H9 (cell line): ENCODE measurements at regions not wholly inside any gene's neighbourhood (a gene's known extent, or its start where the extent isn't known, plus 50 kb on each side); places are given as distances from the start of the nearest gene placed in this dataset.

Source experiments
- DNase-seq: peaks from one replicate; pipeline ENCODE4 v3.0.0-alpha.2; 2017
- H2AFZ ChIP-seq: one replicate; pipeline ENCODE4 v1.6.1; 2013; ENCODE audit warnings: mild to moderate bottlenecking, low read length, control low read depth, moderate library complexity
- H2AK5ac ChIP-seq: 2 replicates; pipeline ENCODE4 v1.6.1; 2013; ENCODE audit warnings: low read length, control low read depth, mixed read lengths; ENCODE audit not compliant: insufficient read length
- H2BK120ac ChIP-seq: one replicate; pipeline ENCODE4 v1.6.1; 2013; ENCODE audit warnings: low read depth, mild to moderate bottlenecking, low read length, control low read depth, inconsistent platforms; ENCODE audit not compliant: poor library complexity, severe bottlenecking
- H2BK12ac ChIP-seq: 2 replicates; pipeline ENCODE4 v1.6.1; 2013; ENCODE audit warnings: low read length, control low read depth, mixed read lengths, low read depth; ENCODE audit not compliant: insufficient read length
- H2BK15ac ChIP-seq: 2 replicates; pipeline ENCODE4 v1.6.1; 2013; ENCODE audit warnings: low read depth, low read length, control low read depth
- H2BK20ac ChIP-seq: one replicate; pipeline ENCODE4 v1.6.1; 2013; ENCODE audit warnings: low read depth, mild to moderate bottlenecking, low read length, control low read depth, inconsistent platforms; ENCODE audit not compliant: poor library complexity, severe bottlenecking
- H2BK5ac ChIP-seq: 2 replicates; pipeline ENCODE4 v1.6.1; 2013; ENCODE audit warnings: low read length, control low read depth, mixed read lengths; ENCODE audit not compliant: insufficient read length
- H3K14ac ChIP-seq: 2 replicates; pipeline ENCODE4 v1.6.1; 2013; ENCODE audit warnings: low read length, control low read depth; ENCODE audit not compliant: insufficient read depth
- H3K18ac ChIP-seq: 2 replicates; pipeline ENCODE4 v1.6.1; 2013; ENCODE audit warnings: low read depth, mild to moderate bottlenecking, mixed read lengths, low read length, control low read depth; ENCODE audit not compliant: insufficient read length
- H3K23ac ChIP-seq: 2 replicates; pipeline ENCODE4 v1.6.1; 2013; ENCODE audit warnings: low read length, control low read depth, mixed read lengths, low read depth; ENCODE audit not compliant: insufficient read length
- H3K23me2 ChIP-seq: 2 replicates; pipeline ENCODE4 v1.6.1; 2013; ENCODE audit warnings: low read depth, mild to moderate bottlenecking, mixed read lengths, low read length, control low read depth; ENCODE audit not compliant: insufficient read length, poor library complexity, severe bottlenecking
- H3K27ac ChIP-seq: 2 replicates; pipeline ENCODE4 v1.5.1; 2013; ENCODE audit warnings: low read length, control low read depth, mixed read lengths, low read depth; ENCODE audit not compliant: insufficient read length
- H3K27me3 ChIP-seq: 2 replicates; pipeline ENCODE4 v1.6.1; 2013; ENCODE audit warnings: low read length, control low read depth, inconsistent platforms; ENCODE audit not compliant: insufficient read depth
- H3K4ac ChIP-seq: 2 replicates; pipeline ENCODE4 v1.6.1; 2013; ENCODE audit warnings: low read depth, mild to moderate bottlenecking, control low read depth, inconsistent platforms, low read length, moderate library complexity
- H3K4me1 ChIP-seq: 2 replicates; pipeline ENCODE4 v1.6.1; 2013; ENCODE audit warnings: low read length, control low read depth, inconsistent platforms; ENCODE audit not compliant: insufficient read depth
- H3K4me2 ChIP-seq: 2 replicates; pipeline ENCODE4 v1.6.1; 2013; ENCODE audit warnings: low read length, control low read depth, mixed read lengths; ENCODE audit not compliant: insufficient read length, insufficient read depth
- H3K56ac ChIP-seq: 2 replicates; pipeline ENCODE4 v1.6.1; 2013; ENCODE audit warnings: low read depth, mild to moderate bottlenecking, mixed read lengths, low read length, control low read depth; ENCODE audit not compliant: insufficient read length
- H3K79me1 ChIP-seq: 2 replicates; pipeline ENCODE4 v1.6.1; 2013; ENCODE audit warnings: low read depth, mild to moderate bottlenecking, moderate library complexity, low read length, control low read depth, inconsistent platforms; ENCODE audit not compliant: insufficient read depth, poor library complexity, severe bottlenecking
- H3K79me2 ChIP-seq: 2 replicates; pipeline ENCODE4 v1.6.1; 2013; ENCODE audit warnings: low read length, control low read depth, inconsistent platforms; ENCODE audit not compliant: insufficient read depth
- H3K9ac ChIP-seq: 2 replicates; pipeline ENCODE4 v1.6.1; 2013; ENCODE audit warnings: low read length, control low read depth, mixed read lengths; ENCODE audit not compliant: insufficient read length; ENCODE audit errors: extremely low read depth
- H3K9me3 ChIP-seq: one replicate; pipeline ENCODE4 v1.6.1; 2013; ENCODE audit warnings: low read depth, low read length, inconsistent platforms; ENCODE audit not compliant: control insufficient read depth
- H3T11ph ChIP-seq: one replicate; pipeline ENCODE4 v1.6.1; 2013; ENCODE audit warnings: mild to moderate bottlenecking, low read length, control low read depth, inconsistent platforms
- H4K20me1 ChIP-seq: one replicate; pipeline ENCODE4 v1.6.1; 2013; ENCODE audit not compliant: control insufficient read depth, insufficient read length, insufficient read depth
- H4K5ac ChIP-seq: 2 replicates; pipeline ENCODE4 v1.6.1; 2013; ENCODE audit warnings: low read depth, mild to moderate bottlenecking, mixed read lengths, low read length, control low read depth; ENCODE audit not compliant: insufficient read length
- H4K8ac ChIP-seq: replicated peaks from 2 replicates; pipeline ENCODE4 v1.6.1; 2013; ENCODE audit warnings: low read length, control low read depth, mixed read lengths, low read depth; ENCODE audit not compliant: insufficient read length
- H4K91ac ChIP-seq: 2 replicates; pipeline ENCODE4 v1.6.1; 2013; ENCODE audit warnings: low read depth, mild to moderate bottlenecking, moderate library complexity, mixed read lengths, low read length, control low read depth; ENCODE audit not compliant: insufficient read length
- H3K27ac Mint-ChIP-seq, 3 experiments: 2 replicates in 2 of 3; 3 replicates in 1 of 3; pipeline ENCODE4 v1.8.0; 2020 to 2021; ENCODE audit warnings: mixed read lengths in 3 of 3, mild to moderate bottlenecking in 1 of 3, moderate library complexity in 1 of 3
- H3K27me3 Mint-ChIP-seq: 2 replicates; pipeline ENCODE4 v1.8.0; 2021; ENCODE audit warnings: low read depth, mild to moderate bottlenecking, moderate library complexity, mixed read lengths
- H3K36me3 Mint-ChIP-seq, 3 experiments: 2 replicates in 2 of 3; 3 replicates in 1 of 3; pipeline ENCODE4 v1.8.0; 2020 to 2021; ENCODE audit warnings: low read depth in 3 of 3, mixed read lengths in 3 of 3; ENCODE audit not compliant: insufficient read depth in 1 of 3
- H3K4me1 Mint-ChIP-seq, 2 experiments: 2 replicates each; pipeline ENCODE4 v1.8.0; 2020; ENCODE audit warnings: mixed read lengths in 2 of 2
- H3K4me3 Mint-ChIP-seq, 2 experiments: 2 replicates in 1 of 2; 3 replicates in 1 of 2; pipeline ENCODE4 v1.8.0; 2020 to 2021; ENCODE audit warnings: mild to moderate bottlenecking in 2 of 2, mixed read lengths in 2 of 2, moderate library complexity in 1 of 2
- H3K9me3 Mint-ChIP-seq, 2 experiments: 2 replicates in 1 of 2; 3 replicates in 1 of 2; pipeline ENCODE4 v1.8.0; 2020; ENCODE audit warnings: mild to moderate bottlenecking in 2 of 2, mixed read lengths in 2 of 2, moderate library complexity in 1 of 2
- CTCF ChIP-seq: fragments of 200-600 bp; sonication (generic); conservative IDR thresholded peaks from 3 replicates; pipeline ENCODE4 v1.8.0; 2021; ENCODE audit warnings: antibody characterized with exemption, mild to moderate bottlenecking
- WGBS: extraction: QIAGEN DNeasy Blood & Tissue Kit; methylation state at CpG from one replicate; pipeline ENCODE4 v1.1.7; 2013; ENCODE audit warnings: missing lambda C conversion rate, low lambda C conversion rate, mixed read lengths; ENCODE audit not compliant: insufficient read length; ENCODE audit errors: extremely low coverage; 5-methylcytosine and 5-hydroxymethylcytosine counted together

DNA sequence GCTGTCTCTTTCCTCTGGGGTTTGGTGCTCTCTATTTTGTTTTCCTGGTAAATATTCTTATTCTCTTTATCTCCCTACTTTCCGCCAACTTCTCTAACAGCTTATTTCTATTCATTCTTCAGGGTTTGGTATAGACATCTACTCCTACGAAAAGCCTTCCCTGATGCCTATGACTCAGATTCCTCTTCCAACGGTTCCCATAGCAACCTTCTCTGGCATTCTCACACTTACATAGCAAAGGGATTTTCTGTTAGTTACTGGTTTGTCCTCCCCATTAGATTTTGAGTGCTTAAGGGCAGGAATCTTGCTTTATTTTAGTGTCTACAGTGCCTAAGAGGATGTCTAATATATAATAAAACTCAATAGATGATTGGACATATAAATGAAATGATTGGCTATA lies 407.6 kb upstream of the DEPDC1 start:
- Mint-ChIP-seq H3K27ac (no peak overlapping the region), H3K27me3 (no peaks in the 10 kb centered on the region), H3K36me3 (peaks cover 0 to 3% (median 0%) of the 10 kb centered on the region in 3 experiments; a peak in 1 of 7 replicates), H3K4me1 (peaks cover 4% of the 10 kb centered on the region in 2 experiments), H3K4me3 (no peak overlapping the region), H3K9me3 (peaks cover 3 to 5% of the 10 kb centered on the region in 2 experiments; a peak in 3 of 5 replicates)
- Histone ChIP-seq H2AK5ac (no peak overlapping the region), H3K4me2 (no peak overlapping the region), H2AFZ (no peak overlapping the region), H2BK5ac (no peak overlapping the region), H3T11ph (no peak overlapping the region), H3K23ac (no peak overlapping the region), H3K9ac (no peak overlapping the region), H3K27ac (no peak overlapping the region), H3K27me3 (no peaks in the 10 kb centered on the region), H3K4me1 (no peaks in the 10 kb centered on the region), H4K5ac (no peak overlapping the region), H3K4ac (no peak overlapping the region), H4K20me1 (no peaks in the 10 kb centered on the region), H3K14ac (no peak overlapping the region), H3K79me1 (no peaks in the 10 kb centered on the region), H3K18ac (no peak overlapping the region), H2BK20ac (no peak overlapping the region), H4K91ac (no peak overlapping the region), H4K8ac (no peak overlapping the region), H3K23me2 (no peaks in the 10 kb centered on the region), H2BK12ac (no peak overlapping the region), H3K56ac (no peak overlapping the region), H3K9me3 (no peaks in the 10 kb centered on the region), H3K79me2 (no peaks in the 10 kb centered on the region), H2BK120ac (no peak overlapping the region), H2BK15ac (no peak overlapping the region)
- no CpG with 5 or more reads among the region's 3 CpGs for WGBS
- DNase-seq, result no peak
- no peak for TF ChIP-seq CTCF
